ENCODE measurements at regions not wholly inside any gene's neighbourhood (a gene's known extent, or its start where the extent isn't known, plus 50 kb on each side); places are given as distances from the start of the nearest gene placed in this dataset.

DNA sequence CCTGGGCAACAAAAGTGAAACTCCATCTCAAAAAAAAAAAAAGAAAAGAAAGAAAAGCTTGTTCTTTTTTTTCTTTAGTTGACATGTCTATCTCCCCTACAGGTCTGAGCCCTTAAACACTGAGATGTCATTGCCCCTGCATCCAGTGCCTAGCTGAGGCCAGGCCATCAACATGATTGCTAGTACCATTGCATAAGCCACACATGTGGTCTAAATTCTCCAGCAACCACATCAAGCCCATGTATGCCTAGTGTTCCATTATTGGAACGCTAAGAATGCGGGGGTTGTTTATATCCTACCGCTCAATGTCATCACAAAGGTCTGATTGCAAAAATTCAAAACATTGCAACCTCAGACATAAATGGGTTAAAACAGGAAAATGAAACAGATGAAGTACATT lies 62.7 kb downstream of the NPTX2 start:
- TF ChIP-seq GATA2 (IDR thresholded peaks at IDR 0.05; ENCODE audit: low read depth, low read length), result no peak

DNA sequence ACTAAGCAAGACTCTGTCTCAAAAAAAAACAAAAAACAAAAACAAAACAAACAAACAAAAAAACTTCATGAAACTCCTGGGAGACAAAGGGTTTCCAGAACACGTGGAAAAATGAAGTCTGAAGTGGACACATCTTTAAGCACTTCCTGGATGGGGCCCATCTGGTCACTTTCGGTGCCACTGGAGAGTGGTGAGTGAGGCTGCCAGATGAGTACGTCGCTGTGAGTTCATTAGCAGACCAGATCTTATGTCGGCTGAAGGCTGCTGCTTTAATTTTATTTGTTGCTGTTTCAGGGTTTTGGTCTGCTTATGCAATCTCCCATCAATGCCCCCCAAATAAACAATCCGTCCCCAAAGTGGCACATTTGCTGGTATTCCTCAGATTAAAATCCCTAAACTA lies 64.4 kb downstream of the NPTX2 start:
- TF ChIP-seq GATA2 (IDR thresholded peaks at IDR 0.05; ENCODE audit: low read depth, low read length) (no peak), GATA3 (IDR thresholded peaks at IDR 0.05; ENCODE audit: low read depth, low read length) (no peak)

GRCh38 chr7:98681951-98682350 lies 64.9 kb downstream of the NPTX2 start:
- TF ChIP-seq GATA2 (IDR thresholded peaks at IDR 0.05; ENCODE audit: low read depth, low read length), result no peak
- no peak for TF ChIP-seq GATA3 (IDR thresholded peaks at IDR 0.05; ENCODE audit: low read depth, low read length)

GRCh38 chr7:98683514-98683913 lies 66.4 kb downstream of the NPTX2 start:
- TF ChIP-seq GATA3 (IDR thresholded peaks at IDR 0.05; ENCODE audit: low read depth, low read length) (no peak), GATA2 (IDR thresholded peaks at IDR 0.05; ENCODE audit: low read depth, low read length) (no peak)

DNA sequence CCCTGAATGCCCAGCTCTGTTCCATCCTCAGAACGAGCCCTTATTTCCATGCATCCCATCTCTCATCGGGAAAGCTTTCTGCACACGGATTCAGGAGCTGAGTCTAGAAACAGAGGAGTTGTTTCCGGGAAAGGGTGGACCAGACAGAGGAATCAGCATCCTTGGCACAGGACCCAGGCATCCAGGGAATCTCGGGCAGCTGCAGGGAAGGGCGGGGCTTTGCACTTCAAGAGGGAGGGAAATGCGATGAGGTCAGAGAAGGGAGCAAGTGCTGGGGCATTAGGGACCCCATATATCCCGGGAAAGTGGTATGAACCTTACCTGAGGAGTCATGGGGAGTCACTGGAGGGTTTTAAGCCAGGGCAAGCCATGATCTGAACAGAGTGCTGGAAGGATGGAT lies 68.5 kb downstream of the NPTX2 start:
- TF ChIP-seq GATA2 (IDR thresholded peaks at IDR 0.05; ENCODE audit: low read depth, low read length), result no peak
- no peak for TF ChIP-seq GATA3 (IDR thresholded peaks at IDR 0.05; ENCODE audit: low read depth, low read length)

DNA sequence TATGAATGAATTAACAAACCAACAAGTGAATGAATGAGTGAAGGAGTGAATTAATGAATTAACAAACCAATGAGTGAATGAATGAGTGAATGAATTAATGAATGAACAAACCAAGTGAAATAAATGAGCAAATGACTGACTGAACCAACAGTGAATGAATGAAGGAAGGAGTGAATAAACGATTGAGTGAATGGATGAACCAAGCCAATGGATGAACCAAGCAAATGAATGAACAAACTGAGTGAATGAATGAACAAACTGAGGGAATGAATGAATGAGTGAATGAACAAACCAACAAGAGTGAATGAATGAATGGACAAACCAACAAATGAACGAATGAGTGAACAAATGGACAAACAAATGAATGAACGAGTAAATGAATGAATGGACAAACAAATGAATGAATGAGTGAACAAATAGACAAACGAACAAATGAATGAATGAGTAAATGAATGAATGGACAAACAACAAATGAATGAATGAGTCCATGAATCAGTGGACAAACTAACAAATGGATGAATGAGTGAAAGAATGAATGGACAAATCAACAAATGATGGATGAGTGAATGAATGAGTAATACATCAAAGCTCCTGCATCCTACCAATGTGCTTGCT lies 69.5 kb downstream of the NPTX2 start:
- TF ChIP-seq GATA3 (IDR thresholded peaks at IDR 0.05; ENCODE audit: low read depth, low read length) (no peak), GATA2 (IDR thresholded peaks at IDR 0.05; ENCODE audit: low read depth, low read length) (no peak)

DNA sequence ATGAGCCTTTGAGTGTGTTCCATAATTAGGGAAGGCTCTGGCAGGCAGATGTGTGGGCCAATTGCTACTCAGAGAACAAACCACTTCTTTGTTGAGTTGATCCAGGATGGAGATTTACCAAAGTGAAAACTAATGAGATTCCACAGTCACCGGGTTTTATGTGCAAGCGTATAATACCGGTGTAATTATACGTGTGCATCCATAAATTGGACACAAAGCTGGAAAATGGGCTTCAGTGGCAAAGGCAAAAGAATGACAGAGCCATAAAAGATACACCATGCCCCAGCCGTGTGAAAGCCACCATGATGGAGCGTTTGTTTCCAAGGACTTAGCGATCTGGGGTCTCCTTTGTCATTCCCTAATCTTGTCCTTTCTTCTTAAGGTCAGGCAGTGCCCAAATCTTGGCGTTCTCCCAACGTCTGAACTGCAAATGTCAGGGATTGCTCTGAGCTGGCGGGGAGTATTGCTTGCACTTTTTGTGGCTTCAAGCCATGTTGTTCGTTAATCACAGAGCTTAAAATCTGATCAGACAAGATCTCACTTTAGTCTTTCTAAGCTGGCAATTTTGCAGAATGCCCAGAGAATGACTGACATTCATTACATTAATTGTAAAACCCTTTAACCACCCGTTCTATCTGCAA lies 70.1 kb downstream of the NPTX2 start:
- TF ChIP-seq GATA3 (IDR thresholded peaks at IDR 0.05; ENCODE audit: low read depth, low read length) (no peak), GATA2 (IDR thresholded peaks at IDR 0.05; ENCODE audit: low read depth, low read length) (peak; percentile 54; the same call in 1 of the 2 replicates)

- peak; percentile 44; the same call in 1 of the 2 replicates for TF ChIP-seq GATA2 (IDR thresholded peaks at IDR 0.05; ENCODE audit: low read depth, low read length)
- no peak for TF ChIP-seq GATA3 (IDR thresholded peaks at IDR 0.05; ENCODE audit: low read depth, low read length)
Measured at GRCh38 chr7:98691619-98692018, 74.5 kb downstream of the NPTX2 start.

GRCh38 chr7:98697083-98697482 lies 80.0 kb downstream of the NPTX2 start:
- TF ChIP-seq GATA3 (IDR thresholded peaks at IDR 0.05; ENCODE audit: low read depth, low read length) (no peak), GATA2 (IDR thresholded peaks at IDR 0.05; ENCODE audit: low read depth, low read length) (no peak)

GRCh38 chr7:98697485-98698240 lies 80.6 kb downstream of the NPTX2 start:
- TF ChIP-seq GATA3 (IDR thresholded peaks at IDR 0.05; ENCODE audit: low read depth, low read length) (no peak), GATA2 (IDR thresholded peaks at IDR 0.05; ENCODE audit: low read depth, low read length) (no peak)

GRCh38 chr7:98698976-98699375 lies 81.9 kb downstream of the NPTX2 start:
- no peak for TF ChIP-seq GATA3 (IDR thresholded peaks at IDR 0.05; ENCODE audit: low read depth, low read length)
- TF ChIP-seq GATA2 (IDR thresholded peaks at IDR 0.05; ENCODE audit: low read depth, low read length), result no peak

- TF ChIP-seq GATA3 (IDR thresholded peaks at IDR 0.05; ENCODE audit: low read depth, low read length), result no peak
- no peak for TF ChIP-seq GATA2 (IDR thresholded peaks at IDR 0.05; ENCODE audit: low read depth, low read length)
Measured at GRCh38 chr7:98700533-98700932, 83.4 kb downstream of the NPTX2 start.

- no peak for TF ChIP-seq GATA2 (IDR thresholded peaks at IDR 0.05; ENCODE audit: low read depth, low read length)
- TF ChIP-seq GATA3 (IDR thresholded peaks at IDR 0.05; ENCODE audit: low read depth, low read length), result no peak
Measured at GRCh38 chr7:98701372-98701771, 84.3 kb downstream of the NPTX2 start.

DNA sequence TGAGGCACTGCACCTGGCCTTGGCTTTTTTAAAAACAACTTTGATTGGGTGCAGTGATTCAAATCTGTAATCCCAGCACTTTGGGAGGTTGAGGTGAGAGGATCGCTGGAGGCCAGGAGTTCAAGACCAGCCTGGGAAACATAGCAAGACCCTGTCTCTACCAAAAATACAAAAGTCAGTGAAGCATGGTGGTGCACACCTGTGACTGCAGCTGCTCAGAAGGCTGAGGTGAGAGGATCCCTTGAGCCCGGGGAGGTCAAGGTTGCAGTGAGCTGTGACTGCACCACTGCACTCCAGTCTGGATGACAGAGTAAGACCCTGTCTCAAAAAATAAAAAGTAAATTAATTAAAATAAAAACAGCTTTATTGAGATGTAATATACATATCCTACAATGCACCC lies 84.9 kb downstream of the NPTX2 start:
- TF ChIP-seq GATA2 (IDR thresholded peaks at IDR 0.05; ENCODE audit: low read depth, low read length) (no peak), GATA3 (IDR thresholded peaks at IDR 0.05; ENCODE audit: low read depth, low read length) (no peak)

DNA sequence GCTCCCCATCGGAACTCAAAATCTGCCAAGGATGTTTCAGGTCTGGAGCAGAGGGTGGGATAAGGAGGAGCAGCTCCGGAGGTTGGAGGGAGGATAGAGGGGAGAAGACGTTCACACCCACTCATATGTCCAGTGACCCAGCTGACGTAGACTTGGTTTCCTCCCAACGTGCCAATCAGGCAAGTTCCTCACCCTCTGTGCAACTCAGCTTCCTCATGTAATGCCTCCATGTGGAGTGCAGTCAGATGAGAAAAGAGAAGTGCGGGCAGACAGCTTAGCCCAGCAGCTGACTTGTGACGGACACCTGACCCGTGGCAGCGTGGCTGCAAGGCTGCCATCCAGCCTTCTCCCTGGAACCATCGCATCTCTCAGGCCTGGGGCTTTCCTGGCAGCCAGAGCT lies 86.8 kb downstream of the NPTX2 start:
- no peak for TF ChIP-seq GATA2 (IDR thresholded peaks at IDR 0.05; ENCODE audit: low read depth, low read length)
- TF ChIP-seq GATA3 (IDR thresholded peaks at IDR 0.05; ENCODE audit: low read depth, low read length), result no peak
